Epithelial cell of esophagus (primary cell): ENCODE measurements at regions not wholly inside any gene's neighbourhood (a gene's known extent, or its start where the extent isn't known, plus 50 kb on each side); places are given as distances from the start of the nearest gene placed in this dataset.

ENCODE experiments used
- DNase-seq: peaks from one replicate; pipeline ENCODE4 v3.0.0; 2010; ENCODE audit warnings: low read depth
- H3K4me3 ChIP-seq: 2 replicates; pipeline ENCODE4 v1.5.1; 2011; ENCODE audit warnings: mild to moderate bottlenecking, low read length, control low read depth
- CTCF ChIP-seq: IDR thresholded peaks from 2 replicates; pipeline ENCODE4 v1.5.1; 2011; ENCODE audit warnings: low read depth, mild to moderate bottlenecking, low read length, control low read depth, inconsistent platforms; ENCODE audit not compliant: insufficient read depth; ENCODE audit errors: missing control alignments

DNA sequence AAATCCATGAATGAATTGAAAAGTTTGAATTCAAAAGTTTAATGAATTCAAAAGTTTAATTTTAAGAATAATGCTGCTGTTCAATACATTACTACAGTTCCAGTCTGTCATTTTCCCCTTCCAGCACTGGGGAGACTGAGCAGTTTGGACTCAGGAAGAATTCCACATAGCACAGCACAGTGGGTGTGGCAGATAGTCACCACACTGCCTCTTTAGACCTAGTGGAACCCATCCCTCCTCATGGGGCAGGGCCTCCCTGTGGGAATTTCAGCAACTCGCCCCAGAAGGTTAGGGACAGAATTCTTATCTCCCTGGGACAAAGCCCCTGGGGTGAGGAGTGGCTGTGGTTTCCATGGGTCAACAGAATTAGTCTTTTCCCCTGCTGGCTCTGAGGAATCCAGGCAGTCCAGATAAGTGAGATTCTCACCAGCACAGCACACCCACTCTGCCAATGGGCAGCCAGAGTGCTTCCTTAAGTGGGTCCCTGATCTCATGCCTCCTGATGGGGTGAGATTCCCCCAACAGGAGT, 442.0 kb upstream of the SYT4 start:
- DNase-seq, result peak; percentile 4
- H3K4me3 ChIP-seq, result no peak overlapping the region
- TF ChIP-seq CTCF, result no peak

DNA sequence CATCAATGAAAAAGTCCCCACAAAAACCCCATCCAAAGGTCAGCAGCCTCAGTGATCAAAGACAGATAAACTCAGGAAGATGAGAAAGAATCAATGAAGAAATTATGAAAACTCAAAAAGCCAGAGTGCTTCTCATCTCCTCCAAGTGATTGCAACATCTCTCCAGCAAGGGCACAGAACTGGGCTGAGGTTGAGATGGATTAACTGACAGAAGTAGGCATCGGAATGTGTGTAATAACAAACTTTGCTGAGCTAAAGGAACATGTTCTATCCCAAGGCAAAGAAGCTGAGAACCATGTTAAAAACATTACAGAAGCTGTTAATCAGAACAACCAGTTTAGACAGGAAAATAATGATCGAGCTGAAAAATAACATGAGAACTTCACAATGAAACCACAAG, 442.8 kb upstream of the SYT4 start:
- DNase-seq, result no peak
- TF ChIP-seq CTCF, result no peak

GRCh38 chr18:43735570-43735969, 458.3 kb upstream of the SYT4 start:
- no peak overlapping the region for H3K4me3 ChIP-seq
- DNase-seq, result no peak
- TF ChIP-seq CTCF, result no peak

More for the DNA sequence above, 442.8 kb upstream of the SYT4 start:
- H3K4me3 ChIP-seq, result no peak overlapping the region

DNA sequence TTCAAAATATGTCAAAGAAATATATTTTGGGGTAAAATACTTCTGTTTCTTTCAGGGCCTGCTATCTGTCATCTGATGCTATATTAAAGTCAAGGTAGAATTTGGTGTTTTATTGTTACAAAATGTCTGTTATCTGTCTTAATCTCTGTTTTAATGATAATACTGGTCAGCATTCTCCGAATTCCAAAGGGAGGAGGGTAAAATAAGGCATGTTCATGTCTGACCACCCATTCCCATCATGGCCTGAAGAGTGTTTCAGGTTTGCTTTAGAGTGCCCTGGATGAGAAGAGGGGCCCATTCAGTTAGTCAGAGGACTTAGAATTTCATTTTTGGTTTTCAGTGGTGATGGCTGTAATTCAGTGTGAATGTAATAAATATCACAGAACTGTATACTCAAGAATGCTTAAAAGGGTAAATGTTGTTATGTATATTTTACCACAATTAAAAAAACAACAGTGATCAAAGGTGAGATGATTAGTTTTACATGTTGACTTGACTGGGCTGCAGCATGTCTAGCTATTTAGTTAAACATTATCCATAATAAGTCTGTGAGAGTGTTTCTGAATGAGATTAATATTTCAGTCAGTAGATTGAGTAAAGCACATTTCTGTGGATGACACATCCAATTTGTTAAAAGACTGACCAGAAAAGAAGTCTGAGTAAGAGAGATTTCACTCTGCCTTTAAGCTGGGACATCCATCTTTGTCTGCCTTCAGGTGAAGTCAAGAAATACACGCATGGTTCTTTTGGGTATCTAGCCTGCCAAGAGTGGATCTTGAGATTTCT, 467.9 kb upstream of the SYT4 start:
- TF ChIP-seq CTCF, result no peak
- no peak overlapping the region for H3K4me3 ChIP-seq
- DNase-seq, result peak; percentile 2

DNA sequence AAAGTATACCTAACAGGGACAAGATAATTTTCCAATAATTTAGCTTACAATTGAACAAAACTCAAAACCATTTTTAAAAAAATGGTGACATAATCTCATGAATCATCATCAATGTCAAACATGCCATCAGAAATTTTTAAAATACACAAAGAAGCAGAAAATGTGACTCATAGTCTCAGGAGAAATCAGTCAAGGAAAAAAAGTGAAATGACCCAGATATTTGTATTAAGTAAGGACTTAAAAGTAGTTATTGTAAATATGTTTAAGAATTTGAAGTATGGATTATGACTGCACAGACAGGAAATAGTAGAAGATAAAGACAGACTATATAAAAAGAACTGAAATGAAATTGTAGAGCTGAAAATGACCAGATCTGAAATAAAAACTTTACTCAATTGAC, 473.9 kb upstream of the SYT4 start:
- TF ChIP-seq CTCF, result no peak
- peak; percentile 23 for DNase-seq
- H3K4me3 ChIP-seq, result no peak overlapping the region

DNA sequence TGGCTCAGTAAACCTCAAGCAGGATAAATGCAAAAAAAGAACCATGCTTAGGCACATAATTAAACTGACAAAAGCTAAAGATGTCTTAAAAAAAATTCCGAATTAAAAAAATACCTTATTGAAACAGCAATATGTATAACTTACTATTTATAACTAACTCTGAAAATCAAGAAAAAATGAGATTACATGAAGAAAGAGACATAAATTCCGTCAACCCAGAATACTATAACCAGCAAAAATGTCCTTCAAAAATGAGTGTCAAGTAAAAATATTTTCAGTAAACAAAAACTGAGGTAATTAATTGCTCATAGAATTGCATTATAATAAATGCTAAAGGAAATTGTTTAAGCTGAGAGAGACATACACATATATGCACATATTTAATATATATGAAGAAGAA, 474.5 kb upstream of the SYT4 start:
- no peak for TF ChIP-seq CTCF
- no peak for DNase-seq
- H3K4me3 ChIP-seq, result no peak overlapping the region

- DNase-seq, result no peak
- no peak for TF ChIP-seq CTCF
Observed at GRCh38 chr18:43757273-43757672, 480.0 kb upstream of the SYT4 start.

More at GRCh38 chr18:43757273-43757672, 480.0 kb upstream of the SYT4 start:
- H3K4me3 ChIP-seq, result no peak overlapping the region
